Ascending aorta (tissue), 2 donors: ENCODE measurements at regions not wholly inside any gene's neighbourhood (a gene's known extent, or its start where the extent isn't known, plus 50 kb on each side); places are given as distances from the start of the nearest gene placed in this dataset.

Experiments used
- DNase-seq, 2 donors: peaks; one replicate each; pipeline ENCODE4 v3.0.0-alpha.2; 2019; ENCODE audit warnings: low spot score in 2 of 2
- H3K27ac ChIP-seq, 2 donors: fragments of 200-600 bp; sonication (generic); one replicate each; pipeline ENCODE4 v1.5.1; 2016 to 2017; ENCODE audit warnings: mild to moderate bottlenecking in 1 of 2
- H3K27me3 ChIP-seq: fragments of 200-600 bp; sonication (generic); one replicate; pipeline ENCODE4 v1.5.1; 2017
- H3K36me3 ChIP-seq, 2 donors: fragments of 200-600 bp; sonication (generic); one replicate each; pipeline ENCODE4 v1.5.1; 2016
- H3K4me1 ChIP-seq, 2 donors: fragments of 200-600 bp; sonication (generic); one replicate each; pipeline ENCODE4 v1.5.1; 2016 to 2017; ENCODE audit warnings: mild to moderate bottlenecking in 1 of 2
- H3K4me3 ChIP-seq, 2 donors: fragments of 200-600 bp; sonication (generic); one replicate each; pipeline ENCODE4 v1.5.1; 2016 to 2017; ENCODE audit warnings: mild to moderate bottlenecking in 1 of 2
- H3K9me3 ChIP-seq, 2 donors: fragments of 200-600 bp; sonication (generic); one replicate each; pipeline ENCODE4 v1.5.1; 2016
- CTCF ChIP-seq, 3 experiments: fragments of 200-600 bp in 2 of 3; fragments of 450-650 bp in 1 of 3; sonication (generic) in 2 of 3; IDR thresholded peaks; one replicate each; pipeline ENCODE4 v1.5.1; 2016 to 2019; ENCODE audit warnings: antibody characterized with exemption in 3 of 3, mild to moderate bottlenecking in 1 of 3, moderate library complexity in 1 of 3
- intact Hi-C: fragments of 100-400 bp; cut with DNase I; formaldehyde crosslinking; loops from one replicate; pipeline ENCODE4 v1.15.1; 2023

- Histone ChIP-seq H3K36me3 (no peaks in the 10 kb centered on the region), H3K4me3 (no peak overlapping the region), H3K9me3 (no peaks in the 10 kb centered on the region), H3K27ac (no peak overlapping the region), H3K4me1 (no peaks in the 10 kb centered on the region), H3K27me3 (no peaks in the 10 kb centered on the region)
- intact Hi-C loops, result no loop called here
- DNase-seq, result no peak
- no peak for TF ChIP-seq CTCF (IDR thresholded peaks at IDR 0.05)
Observed at GRCh38 chr5:12759377-12759776, 855.1 kb upstream of the CTNND2 start.

GRCh38 chr5:12757035-12757434 is 852.8 kb upstream of the CTNND2 start:
- H3K4me1 ChIP-seq, result no peaks in the 10 kb centered on the region
- DNase-seq, result no peak
- H3K9me3 ChIP-seq, result no peaks in the 10 kb centered on the region
- H3K4me3 ChIP-seq, result no peak overlapping the region
- no peaks in the 10 kb centered on the region for H3K27me3 ChIP-seq
- H3K36me3 ChIP-seq, result no peaks in the 10 kb centered on the region
- no peak for TF ChIP-seq CTCF (IDR thresholded peaks at IDR 0.05)
- H3K27ac ChIP-seq, result no peak overlapping the region
- intact Hi-C loops, result no loop called here

- no peak overlapping the region for H3K27ac ChIP-seq
- no peak for DNase-seq
- intact Hi-C loops, result no loop called here
- H3K4me1 ChIP-seq, result no peaks in the 10 kb centered on the region
- no peak overlapping the region for H3K4me3 ChIP-seq
- no peaks in the 10 kb centered on the region for H3K9me3 ChIP-seq
- TF ChIP-seq CTCF (IDR thresholded peaks at IDR 0.05), result no peak
- no peaks in the 10 kb centered on the region for H3K27me3 ChIP-seq
- no peaks in the 10 kb centered on the region for H3K36me3 ChIP-seq
Observed at GRCh38 chr5:12745537-12745936, 841.3 kb upstream of the CTNND2 start.

- H3K9me3 ChIP-seq, result no peaks in the 10 kb centered on the region
- H3K4me3 ChIP-seq, result no peak overlapping the region
- H3K27ac ChIP-seq, result no peak overlapping the region
- TF ChIP-seq CTCF (IDR thresholded peaks at IDR 0.05), result no peak
- intact Hi-C loops, result no loop called here
- no peaks in the 10 kb centered on the region for H3K27me3 ChIP-seq
- no peaks in the 10 kb centered on the region for H3K4me1 ChIP-seq
- DNase-seq, result no peak
- no peaks in the 10 kb centered on the region for H3K36me3 ChIP-seq
Observed at GRCh38 chr5:12743582-12743981, 839.3 kb upstream of the CTNND2 start.

- H3K4me1 ChIP-seq, result no peaks in the 10 kb centered on the region
- TF ChIP-seq CTCF (IDR thresholded peaks at IDR 0.05), result no peak
- no peaks in the 10 kb centered on the region for H3K9me3 ChIP-seq
- H3K4me3 ChIP-seq, result no peak overlapping the region
- intact Hi-C loops, result no loop called here
- no peak overlapping the region for H3K27ac ChIP-seq
- no peaks in the 10 kb centered on the region for H3K36me3 ChIP-seq
- DNase-seq, result no peak
- H3K27me3 ChIP-seq, result no peaks in the 10 kb centered on the region
Observed at GRCh38 chr5:12730354-12730753, 826.1 kb upstream of the CTNND2 start.

GRCh38 chr5:12716664-12717063 is 812.4 kb upstream of the CTNND2 start:
- no peaks in the 10 kb centered on the region for H3K4me1 ChIP-seq
- no peak for DNase-seq
- H3K36me3 ChIP-seq, result no peaks in the 10 kb centered on the region
- no peak overlapping the region for H3K27ac ChIP-seq
- no peak overlapping the region for H3K4me3 ChIP-seq
- H3K9me3 ChIP-seq, result no peaks in the 10 kb centered on the region
- intact Hi-C loops, result no loop called here
- no peak for TF ChIP-seq CTCF (IDR thresholded peaks at IDR 0.05)
- H3K27me3 ChIP-seq, result no peaks in the 10 kb centered on the region
